H9 (cell line): ENCODE measurements at regions not wholly inside any gene's neighbourhood (a gene's known extent, or its start where the extent isn't known, plus 50 kb on each side); places are given as distances from the start of the nearest gene placed in this dataset.
A peak's percentile ranks its signal among the peaks of the same experiment; 100 is the strongest.

ENCODE experiments used
- DNase-seq: peaks from one replicate; pipeline ENCODE4 v3.0.0-alpha.2; 2017
- H2AFZ ChIP-seq: one replicate; pipeline ENCODE4 v1.6.1; 2013; ENCODE audit warnings: mild to moderate bottlenecking, low read length, control low read depth, moderate library complexity
- H2AK5ac ChIP-seq: 2 replicates; pipeline ENCODE4 v1.6.1; 2013; ENCODE audit warnings: low read length, control low read depth, mixed read lengths; ENCODE audit not compliant: insufficient read length
- H2BK120ac ChIP-seq: one replicate; pipeline ENCODE4 v1.6.1; 2013; ENCODE audit warnings: low read depth, mild to moderate bottlenecking, low read length, control low read depth, inconsistent platforms; ENCODE audit not compliant: poor library complexity, severe bottlenecking
- H2BK12ac ChIP-seq: 2 replicates; pipeline ENCODE4 v1.6.1; 2013; ENCODE audit warnings: low read length, control low read depth, mixed read lengths, low read depth; ENCODE audit not compliant: insufficient read length
- H2BK15ac ChIP-seq: 2 replicates; pipeline ENCODE4 v1.6.1; 2013; ENCODE audit warnings: low read depth, low read length, control low read depth
- H2BK20ac ChIP-seq: one replicate; pipeline ENCODE4 v1.6.1; 2013; ENCODE audit warnings: low read depth, mild to moderate bottlenecking, low read length, control low read depth, inconsistent platforms; ENCODE audit not compliant: poor library complexity, severe bottlenecking
- H2BK5ac ChIP-seq: 2 replicates; pipeline ENCODE4 v1.6.1; 2013; ENCODE audit warnings: low read length, control low read depth, mixed read lengths; ENCODE audit not compliant: insufficient read length
- H3K14ac ChIP-seq: 2 replicates; pipeline ENCODE4 v1.6.1; 2013; ENCODE audit warnings: low read length, control low read depth; ENCODE audit not compliant: insufficient read depth
- H3K18ac ChIP-seq: 2 replicates; pipeline ENCODE4 v1.6.1; 2013; ENCODE audit warnings: low read depth, mild to moderate bottlenecking, mixed read lengths, low read length, control low read depth; ENCODE audit not compliant: insufficient read length
- H3K23ac ChIP-seq: 2 replicates; pipeline ENCODE4 v1.6.1; 2013; ENCODE audit warnings: low read length, control low read depth, mixed read lengths, low read depth; ENCODE audit not compliant: insufficient read length
- H3K23me2 ChIP-seq: 2 replicates; pipeline ENCODE4 v1.6.1; 2013; ENCODE audit warnings: low read depth, mild to moderate bottlenecking, mixed read lengths, low read length, control low read depth; ENCODE audit not compliant: insufficient read length, poor library complexity, severe bottlenecking
- H3K27ac ChIP-seq: 2 replicates; pipeline ENCODE4 v1.5.1; 2013; ENCODE audit warnings: low read length, control low read depth, mixed read lengths, low read depth; ENCODE audit not compliant: insufficient read length
- H3K27me3 ChIP-seq: 2 replicates; pipeline ENCODE4 v1.6.1; 2013; ENCODE audit warnings: low read length, control low read depth, inconsistent platforms; ENCODE audit not compliant: insufficient read depth
- H3K4ac ChIP-seq: 2 replicates; pipeline ENCODE4 v1.6.1; 2013; ENCODE audit warnings: low read depth, mild to moderate bottlenecking, control low read depth, inconsistent platforms, low read length, moderate library complexity
- H3K4me1 ChIP-seq: 2 replicates; pipeline ENCODE4 v1.6.1; 2013; ENCODE audit warnings: low read length, control low read depth, inconsistent platforms; ENCODE audit not compliant: insufficient read depth
- H3K4me2 ChIP-seq: 2 replicates; pipeline ENCODE4 v1.6.1; 2013; ENCODE audit warnings: low read length, control low read depth, mixed read lengths; ENCODE audit not compliant: insufficient read length, insufficient read depth
- H3K56ac ChIP-seq: 2 replicates; pipeline ENCODE4 v1.6.1; 2013; ENCODE audit warnings: low read depth, mild to moderate bottlenecking, mixed read lengths, low read length, control low read depth; ENCODE audit not compliant: insufficient read length
- H3K79me1 ChIP-seq: 2 replicates; pipeline ENCODE4 v1.6.1; 2013; ENCODE audit warnings: low read depth, mild to moderate bottlenecking, moderate library complexity, low read length, control low read depth, inconsistent platforms; ENCODE audit not compliant: insufficient read depth, poor library complexity, severe bottlenecking
- H3K79me2 ChIP-seq: 2 replicates; pipeline ENCODE4 v1.6.1; 2013; ENCODE audit warnings: low read length, control low read depth, inconsistent platforms; ENCODE audit not compliant: insufficient read depth
- H3K9ac ChIP-seq: 2 replicates; pipeline ENCODE4 v1.6.1; 2013; ENCODE audit warnings: low read length, control low read depth, mixed read lengths; ENCODE audit not compliant: insufficient read length; ENCODE audit errors: extremely low read depth
- H3K9me3 ChIP-seq: one replicate; pipeline ENCODE4 v1.6.1; 2013; ENCODE audit warnings: low read depth, low read length, inconsistent platforms; ENCODE audit not compliant: control insufficient read depth
- H3T11ph ChIP-seq: one replicate; pipeline ENCODE4 v1.6.1; 2013; ENCODE audit warnings: mild to moderate bottlenecking, low read length, control low read depth, inconsistent platforms
- H4K20me1 ChIP-seq: one replicate; pipeline ENCODE4 v1.6.1; 2013; ENCODE audit not compliant: control insufficient read depth, insufficient read length, insufficient read depth
- H4K5ac ChIP-seq: 2 replicates; pipeline ENCODE4 v1.6.1; 2013; ENCODE audit warnings: low read depth, mild to moderate bottlenecking, mixed read lengths, low read length, control low read depth; ENCODE audit not compliant: insufficient read length
- H4K8ac ChIP-seq: replicated peaks from 2 replicates; pipeline ENCODE4 v1.6.1; 2013; ENCODE audit warnings: low read length, control low read depth, mixed read lengths, low read depth; ENCODE audit not compliant: insufficient read length
- H4K91ac ChIP-seq: 2 replicates; pipeline ENCODE4 v1.6.1; 2013; ENCODE audit warnings: low read depth, mild to moderate bottlenecking, moderate library complexity, mixed read lengths, low read length, control low read depth; ENCODE audit not compliant: insufficient read length
- H3K27ac Mint-ChIP-seq, 3 experiments: 2 replicates in 2 of 3; 3 replicates in 1 of 3; pipeline ENCODE4 v1.8.0; 2020 to 2021; ENCODE audit warnings: mixed read lengths in 3 of 3, mild to moderate bottlenecking in 1 of 3, moderate library complexity in 1 of 3
- H3K27me3 Mint-ChIP-seq: 2 replicates; pipeline ENCODE4 v1.8.0; 2021; ENCODE audit warnings: low read depth, mild to moderate bottlenecking, moderate library complexity, mixed read lengths
- H3K36me3 Mint-ChIP-seq, 3 experiments: 2 replicates in 2 of 3; 3 replicates in 1 of 3; pipeline ENCODE4 v1.8.0; 2020 to 2021; ENCODE audit warnings: low read depth in 3 of 3, mixed read lengths in 3 of 3; ENCODE audit not compliant: insufficient read depth in 1 of 3
- H3K4me1 Mint-ChIP-seq, 2 experiments: 2 replicates each; pipeline ENCODE4 v1.8.0; 2020; ENCODE audit warnings: mixed read lengths in 2 of 2
- H3K4me3 Mint-ChIP-seq, 2 experiments: 2 replicates in 1 of 2; 3 replicates in 1 of 2; pipeline ENCODE4 v1.8.0; 2020 to 2021; ENCODE audit warnings: mild to moderate bottlenecking in 2 of 2, mixed read lengths in 2 of 2, moderate library complexity in 1 of 2
- H3K9me3 Mint-ChIP-seq, 2 experiments: 2 replicates in 1 of 2; 3 replicates in 1 of 2; pipeline ENCODE4 v1.8.0; 2020; ENCODE audit warnings: mild to moderate bottlenecking in 2 of 2, mixed read lengths in 2 of 2, moderate library complexity in 1 of 2
- CTCF ChIP-seq: fragments of 200-600 bp; sonication (generic); conservative IDR thresholded peaks from 3 replicates; pipeline ENCODE4 v1.8.0; 2021; ENCODE audit warnings: antibody characterized with exemption, mild to moderate bottlenecking
- WGBS: extraction: QIAGEN DNeasy Blood & Tissue Kit; methylation state at CpG from one replicate; pipeline ENCODE4 v1.1.7; 2013; ENCODE audit warnings: missing lambda C conversion rate, low lambda C conversion rate, mixed read lengths; ENCODE audit not compliant: insufficient read length; ENCODE audit errors: extremely low coverage; 5-methylcytosine and 5-hydroxymethylcytosine counted together

DNA sequence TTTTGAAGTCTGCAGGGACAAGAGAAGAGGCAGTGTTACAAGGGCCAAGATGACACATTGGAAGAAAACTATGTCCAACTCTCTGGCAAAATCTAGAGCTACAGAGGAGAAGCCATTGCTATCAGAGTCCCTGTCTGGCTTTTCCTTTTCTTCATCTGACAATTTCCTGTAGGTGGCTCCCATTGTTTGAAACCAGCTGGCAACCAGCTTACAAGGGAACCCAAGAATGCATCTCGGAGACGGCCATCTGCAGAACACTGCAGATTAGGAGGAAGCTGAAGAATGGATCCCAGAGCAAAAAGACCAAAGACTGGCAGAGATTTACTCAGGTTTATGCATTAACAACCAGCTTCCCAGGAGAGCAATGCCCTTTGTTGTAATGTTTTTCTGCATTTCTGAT, 216.2 kb upstream of the CTSO start:
- H2AK5ac ChIP-seq: no peak overlapping the region
- H3K36me3 Mint-ChIP-seq: no peaks in the 10 kb centered on the region

More for the DNA sequence above, 216.2 kb upstream of the CTSO start:
- H3K27me3 ChIP-seq: no peaks in the 10 kb centered on the region
- no peaks in the 10 kb centered on the region for H4K20me1 ChIP-seq
- no peaks in the 10 kb centered on the region for H3K79me1 ChIP-seq
- DNase-seq: peak; percentile 28
- no CpG with 5 or more reads among the region's 2 CpGs for WGBS
- H2AFZ ChIP-seq: no peak overlapping the region
- H3K23me2 ChIP-seq: no peaks in the 10 kb centered on the region
- no peak overlapping the region for H2BK5ac ChIP-seq
- no peaks in the 10 kb centered on the region for H3K9me3 ChIP-seq
- H4K8ac ChIP-seq: no peak overlapping the region
- H3T11ph ChIP-seq: no peak overlapping the region
- H3K79me2 ChIP-seq: no peaks in the 10 kb centered on the region
- H4K91ac ChIP-seq: no peak overlapping the region
- H3K4me1 ChIP-seq: no peaks in the 10 kb centered on the region; the same call in 1 of the 2 replicates
- no peak overlapping the region for H3K23ac ChIP-seq
- no peak overlapping the region for H3K56ac ChIP-seq
- H3K4ac ChIP-seq: no peak overlapping the region
- H4K5ac ChIP-seq: no peak overlapping the region
- H3K4me1 Mint-ChIP-seq: peaks cover 11 to 15% of the 10 kb centered on the region in 2 experiments
- no peak overlapping the region for H3K4me2 ChIP-seq
- H2BK20ac ChIP-seq: no peak overlapping the region
- no peak overlapping the region for H3K18ac ChIP-seq
- no peaks in the 10 kb centered on the region for H3K9me3 Mint-ChIP-seq
- H3K4me3 Mint-ChIP-seq: no peak overlapping the region
- no peak overlapping the region for H3K27ac ChIP-seq
- H2BK120ac ChIP-seq: no peak overlapping the region
- TF ChIP-seq CTCF: no peak; the same call in 2 of the 3 replicates
- H3K27ac Mint-ChIP-seq: peak overlapping the region in 1 of 3 experiments; percentile 17; a peak in 1 of 7 replicates
- H2BK15ac ChIP-seq: no peak overlapping the region
- no peaks in the 10 kb centered on the region for H3K27me3 Mint-ChIP-seq
- H3K14ac ChIP-seq: no peak overlapping the region
- H3K9ac ChIP-seq: no peak overlapping the region
- no peak overlapping the region for H2BK12ac ChIP-seq
